ENCODE measurements at regions not wholly inside any gene's neighbourhood (a gene's known extent, or its start where the extent isn't known, plus 50 kb on each side); places are given as distances from the start of the nearest gene placed in this dataset.
"Not testable (repeated sequence)": the region's sequence is repeated elsewhere in the genome, so short reads cannot be mapped to it uniquely, and the experiment has no call there.

- no peak for DNase-seq
These were observed 1037.6 kb downstream of the DSC3 start for GRCh38 chr18:30004965-30005364.

- no peak for DNase-seq
These were observed 1060.3 kb downstream of the DSC3 start for GRCh38 chr18:29982218-29982617.

- no peak for DNase-seq
These were observed 1062.7 kb downstream of the DSC3 start for GRCh38 chr18:29979881-29980280.

GRCh38 chr18:29969876-29970275 lies 1072.7 kb downstream of the DSC3 start:
- DNase-seq, result no peak

- DNase-seq, result no peak
These were observed 1080.0 kb downstream of the DSC3 start for GRCh38 chr18:29962579-29962978.

GRCh38 chr18:29960539-29960938 lies 1082.0 kb downstream of the DSC3 start:
- DNase-seq, result no peak

- DNase-seq, result no peak
These were observed 1112.3 kb downstream of the DSC3 start for GRCh38 chr18:29930231-29930630.

GRCh38 chr18:29928081-29928480 lies 1114.5 kb downstream of the DSC3 start:
- DNase-seq, result no peak

GRCh38 chr18:29925566-29925965 lies 1117.0 kb downstream of the DSC3 start:
- DNase-seq, result no peak

- DNase-seq, result no peak
These were observed 1130.2 kb downstream of the DSC3 start for GRCh38 chr18:29912351-29912750.

- DNase-seq, result no peak
These were observed 1149.5 kb downstream of the DSC3 start for GRCh38 chr18:29892960-29893558.

GRCh38 chr18:29883114-29883513 lies 1159.4 kb downstream of the DSC3 start:
- DNase-seq, result no peak

- no peak for DNase-seq
These were observed 1159.9 kb downstream of the DSC3 start for GRCh38 chr18:29882620-29883019.

GRCh38 chr18:29879763-29880162 lies 1162.8 kb downstream of the DSC3 start:
- no peak for DNase-seq

- peak; percentile 12 for DNase-seq
These were observed 1167.9 kb downstream of the DSC3 start for GRCh38 chr18:29874519-29875098.

GRCh38 chr18:29873211-29873610 lies 1169.3 kb downstream of the DSC3 start:
- no peak for DNase-seq

- no peak for DNase-seq
These were observed 1171.3 kb downstream of the DSC3 start for GRCh38 chr18:29871246-29871645.

GRCh38 chr18:29862824-29863223 lies 1179.7 kb downstream of the DSC3 start:
- no peak for DNase-seq

GRCh38 chr18:29855637-29856036 lies 1186.9 kb downstream of the DSC3 start:
- DNase-seq, result no peak

- DNase-seq, result no peak
These were observed 1189.4 kb downstream of the DSC3 start for GRCh38 chr18:29853126-29853525.

GRCh38 chr18:29849144-29849543 lies 1193.4 kb downstream of the DSC3 start:
- DNase-seq, result no peak

- DNase-seq, result no peak
These were observed 1200.9 kb downstream of the DSC3 start for GRCh38 chr18:29841631-29842030.

- DNase-seq, result no peak
These were observed 1202.5 kb downstream of the DSC3 start for GRCh38 chr18:29840089-29840488.

- DNase-seq, result not testable (repeated sequence)
These were observed 1203.6 kb downstream of the DSC3 start for GRCh38 chr18:29838961-29839360.

GRCh38 chr18:29838556-29838955 lies 1204.0 kb downstream of the DSC3 start:
- no peak for DNase-seq

All from retina (tissue), 1 donor.